Body of pancreas (tissue), 4 donors: ENCODE measurements at regions not wholly inside any gene's neighbourhood (a gene's known extent, or its start where the extent isn't known, plus 50 kb on each side); places are given as distances from the start of the nearest gene placed in this dataset.

ENCODE experiments used
- POLR2A ChIP-seq, 3 donors: fragments of 450-650 bp; IDR thresholded peaks; one replicate each; pipeline ENCODE4 v1.6.1; 2016; ENCODE audit warnings: antibody characterized with exemption in 3 of 3, mild to moderate bottlenecking in 2 of 3
- TF ChIP-seq, protein P1 (sequence below), 7 experiments: fragments of 450-650 bp in 4 of 7; fragments of 200-600 bp in 3 of 7; sonication (generic) in 3 of 7; IDR thresholded peaks; one replicate each; pipeline ENCODE4 v1.5.1; 2016 to 2019; ENCODE audit warnings: antibody characterized with exemption in 7 of 7

DNA sequence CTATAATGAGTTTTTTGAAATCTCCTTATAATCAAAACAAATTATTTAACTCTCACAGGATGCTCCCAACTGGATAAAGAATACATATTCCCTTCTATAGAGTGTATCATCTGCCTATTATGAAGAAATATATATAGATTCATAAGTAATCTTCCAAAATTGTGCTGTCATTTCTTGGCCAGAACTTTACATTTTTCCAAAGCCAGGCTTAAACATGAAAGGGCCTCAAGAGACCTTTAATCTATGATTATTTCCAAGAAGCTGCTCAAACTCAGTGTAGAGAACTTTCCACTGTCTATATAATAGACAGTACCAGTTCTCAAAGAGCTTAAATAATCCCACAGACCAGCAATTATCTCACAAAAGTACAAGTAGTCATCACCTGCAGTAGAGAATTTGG, 211.0 kb downstream of the AKAIN1 start:
- TF ChIP-seq, protein P1, sequence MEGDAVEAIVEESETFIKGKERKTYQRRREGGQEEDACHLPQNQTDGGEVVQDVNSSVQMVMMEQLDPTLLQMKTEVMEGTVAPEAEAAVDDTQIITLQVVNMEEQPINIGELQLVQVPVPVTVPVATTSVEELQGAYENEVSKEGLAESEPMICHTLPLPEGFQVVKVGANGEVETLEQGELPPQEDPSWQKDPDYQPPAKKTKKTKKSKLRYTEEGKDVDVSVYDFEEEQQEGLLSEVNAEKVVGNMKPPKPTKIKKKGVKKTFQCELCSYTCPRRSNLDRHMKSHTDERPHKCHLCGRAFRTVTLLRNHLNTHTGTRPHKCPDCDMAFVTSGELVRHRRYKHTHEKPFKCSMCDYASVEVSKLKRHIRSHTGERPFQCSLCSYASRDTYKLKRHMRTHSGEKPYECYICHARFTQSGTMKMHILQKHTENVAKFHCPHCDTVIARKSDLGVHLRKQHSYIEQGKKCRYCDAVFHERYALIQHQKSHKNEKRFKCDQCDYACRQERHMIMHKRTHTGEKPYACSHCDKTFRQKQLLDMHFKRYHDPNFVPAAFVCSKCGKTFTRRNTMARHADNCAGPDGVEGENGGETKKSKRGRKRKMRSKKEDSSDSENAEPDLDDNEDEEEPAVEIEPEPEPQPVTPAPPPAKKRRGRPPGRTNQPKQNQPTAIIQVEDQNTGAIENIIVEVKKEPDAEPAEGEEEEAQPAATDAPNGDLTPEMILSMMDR (IDR thresholded peaks at IDR 0.05), result no peak
- TF ChIP-seq POLR2A (IDR thresholded peaks at IDR 0.05), result no peak
